NCI-H2029 treated with DMSO at 0.1 percent for 48 hours (cell line): ENCODE measurements at regions not wholly inside any gene's neighbourhood (a gene's known extent, or its start where the extent isn't known, plus 50 kb on each side); places are given as distances from the start of the nearest gene placed in this dataset.
A peak's percentile ranks its signal among the peaks of the same experiment; 100 is the strongest.
"Not testable (repeated sequence)": the region's sequence is repeated elsewhere in the genome, so short reads cannot be mapped to it uniquely, and the experiment has no call there.

Experiments used
- DNase-seq: peaks from one replicate; lab custom pipeline; 2025; lab: John Stamatoyannopoulos, UW

DNA sequence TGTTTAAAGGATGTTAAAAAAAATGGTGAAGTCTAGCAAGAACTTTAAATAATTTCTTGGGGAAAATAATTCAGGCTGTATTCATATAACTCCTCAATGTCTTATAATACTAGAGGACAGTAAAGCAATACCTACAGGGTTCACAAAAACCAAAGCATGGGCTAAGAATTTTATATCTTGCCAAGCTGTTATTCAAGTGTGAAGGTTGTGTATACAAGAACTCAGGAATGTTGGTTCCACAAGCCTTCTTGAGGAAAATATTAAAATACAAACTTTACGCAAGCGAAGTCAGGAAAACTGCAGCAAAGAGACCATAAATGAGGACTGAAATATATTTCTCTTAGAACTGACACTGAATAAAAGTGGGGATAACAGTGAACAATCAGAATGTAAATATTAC, 76.1 kb upstream of the DNAJC10 start:
- no peak for DNase-seq

- DNase-seq: no peak
Observed at GRCh38 chr2:182642328-182642727, 73.7 kb upstream of the DNAJC10 start.

DNA sequence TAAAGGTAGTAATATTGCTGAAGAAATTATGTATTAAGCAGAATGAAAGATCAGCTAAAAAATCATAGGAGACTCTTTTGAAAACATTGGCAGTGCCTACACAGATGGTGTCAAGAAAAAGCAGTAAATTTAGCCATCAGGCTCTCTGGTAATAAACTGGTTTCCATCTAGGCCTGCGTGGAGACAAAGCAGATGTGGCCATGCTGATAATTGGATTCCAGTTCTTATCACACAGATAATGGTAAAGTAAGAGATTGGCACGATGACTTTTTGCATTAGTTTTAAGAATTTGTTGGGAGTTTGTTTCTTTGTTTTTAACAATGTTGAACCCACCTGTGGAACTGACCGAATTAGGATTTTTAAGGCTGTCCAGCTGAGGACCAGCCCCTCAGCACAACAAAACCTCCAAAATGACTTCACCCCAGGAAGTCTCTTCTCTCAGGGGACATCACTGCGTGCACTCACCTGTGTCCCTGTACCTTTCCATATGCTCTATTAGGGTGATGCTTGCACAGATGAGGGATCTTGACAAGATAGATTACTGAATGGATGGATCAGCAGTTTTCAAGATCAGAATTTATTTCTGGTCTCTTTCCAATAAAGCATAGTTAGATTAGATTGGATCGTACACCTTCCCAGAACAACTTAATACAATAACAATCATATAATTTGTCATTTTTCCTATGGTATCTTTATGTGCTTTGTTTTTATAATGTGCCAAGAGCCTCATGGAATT, 69.1 kb upstream of the DNAJC10 start:
- DNase-seq: no peak

DNA sequence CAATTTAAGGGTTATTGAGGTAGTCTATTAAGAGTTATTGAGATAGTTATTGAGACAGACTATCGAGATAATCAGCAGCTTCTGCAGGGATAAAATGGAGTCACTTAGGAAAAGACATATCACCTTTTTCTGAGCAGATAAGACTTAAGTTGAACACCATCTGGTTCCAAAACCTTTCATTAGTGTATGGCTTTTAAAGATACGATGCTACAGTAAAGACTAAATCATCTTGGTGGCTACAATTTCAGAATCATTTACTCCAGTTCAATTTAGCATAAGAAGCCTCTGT, 68.6 kb upstream of the DNAJC10 start:
- no peak for DNase-seq

- DNase-seq: peak; percentile 64
Observed at GRCh38 chr2:182649316-182649715, 66.7 kb upstream of the DNAJC10 start.

DNA sequence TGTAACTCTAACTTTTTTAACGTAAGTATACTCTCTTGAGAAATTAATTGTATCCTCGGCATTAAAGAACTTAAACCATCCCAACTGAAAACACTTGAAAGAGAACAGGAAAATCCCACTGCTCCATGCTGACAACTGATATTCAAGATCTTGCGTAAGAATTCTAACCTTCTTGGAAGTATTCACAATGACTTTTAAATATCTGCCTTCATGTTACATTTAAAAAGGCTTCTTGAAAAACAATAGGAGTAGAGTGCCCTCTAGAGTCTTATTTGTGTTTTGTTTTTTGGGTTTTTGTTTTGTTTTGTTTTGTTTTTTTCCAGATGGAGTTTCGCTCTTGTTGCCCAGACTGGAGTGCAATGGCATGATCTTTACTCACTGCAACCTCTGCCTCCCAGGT, 65.4 kb upstream of the DNAJC10 start:
- DNase-seq: peak; percentile 53

DNA sequence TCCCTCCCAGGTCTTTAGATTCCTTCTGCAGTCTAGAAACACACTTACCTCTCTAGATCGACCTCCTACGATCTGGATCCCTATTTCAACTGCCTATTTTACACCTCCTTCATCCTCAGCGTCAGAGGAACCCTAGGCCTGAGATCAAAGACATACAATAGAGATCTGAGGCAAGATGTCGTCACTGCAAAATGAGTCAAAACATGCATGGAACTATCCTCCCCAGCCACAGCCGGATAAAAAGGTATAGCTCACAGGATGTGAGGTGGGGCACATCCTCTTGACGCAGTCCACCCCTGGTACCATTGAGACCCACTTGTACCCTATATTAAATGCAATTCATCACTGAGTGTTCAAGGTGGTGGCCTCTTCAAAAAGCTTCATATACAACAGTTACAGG, 63.7 kb upstream of the DNAJC10 start:
- no peak for DNase-seq

DNA sequence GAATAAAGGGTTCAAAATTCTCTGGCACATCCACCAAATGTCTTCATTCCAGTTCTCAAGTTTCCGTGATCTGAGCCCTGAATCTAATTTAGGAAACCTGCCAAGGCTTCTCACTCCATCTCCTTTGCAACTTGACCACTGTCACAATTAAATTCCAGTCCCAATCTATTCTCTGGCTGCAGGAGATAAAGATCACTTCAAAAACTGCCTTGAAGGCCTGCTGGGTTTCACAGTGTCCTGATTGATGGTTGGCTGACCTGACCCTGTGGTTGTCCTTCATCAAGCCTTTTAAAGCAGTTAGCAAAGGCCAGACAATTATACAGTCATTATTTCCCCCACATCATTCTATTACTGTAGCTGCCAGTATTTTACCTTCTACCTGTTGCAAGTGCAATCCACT, 60.3 kb upstream of the DNAJC10 start:
- DNase-seq: no peak

GRCh38 chr2:182664212-182664611, 51.8 kb upstream of the DNAJC10 start:
- DNase-seq: no peak

DNA sequence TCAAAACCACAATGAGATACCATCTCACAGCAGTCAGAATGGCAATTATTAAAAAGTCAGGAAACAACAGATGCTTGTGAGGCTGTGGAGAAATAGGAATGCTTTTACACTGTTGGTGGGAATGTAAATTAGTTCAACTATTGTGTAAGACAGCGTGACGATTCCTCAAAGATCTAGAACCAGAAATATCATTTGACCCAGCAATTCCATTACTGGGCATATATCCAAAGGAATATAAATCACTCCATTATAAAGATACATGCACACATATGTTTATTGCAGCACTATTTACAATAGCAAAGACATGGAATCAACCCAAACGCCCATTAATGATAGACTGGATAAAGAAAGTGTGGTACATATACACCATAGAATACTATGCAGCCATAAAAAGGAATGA, 50.6 kb upstream of the DNAJC10 start:
- DNase-seq: not testable (repeated sequence)
